ENCODE measurements at regions not wholly inside any gene's neighbourhood (a gene's known extent, or its start where the extent isn't known, plus 50 kb on each side); places are given as distances from the start of the nearest gene placed in this dataset.

- no peak for DNase-seq (ENCODE audit: extremely low spot score)
- TF ChIP-seq L3MBTL2 (conservative IDR thresholded peaks at IDR 0.05) (no peak), SUZ12 (IDR thresholded peaks at IDR 0.05) (no peak), HDGF (IDR thresholded peaks at IDR 0.05; ENCODE audit: borderline replicate concordance) (no peak), PKNOX1 (IDR thresholded peaks at IDR 0.05) (no peak), CTBP1 (IDR thresholded peaks at IDR 0.05; ENCODE audit: borderline replicate concordance) (no peak), BHLHE40 (IDR thresholded peaks at IDR 0.05; ENCODE audit: borderline replicate concordance) (no peak), ARNT (IDR thresholded peaks at IDR 0.05) (no peak), FOXK2 (IDR thresholded peaks at IDR 0.05) (no peak), TARDBP (IDR thresholded peaks at IDR 0.05) (no peak), LEF1 (IDR thresholded peaks at IDR 0.05; ENCODE audit: borderline replicate concordance) (no peak), ELF4 (IDR thresholded peaks at IDR 0.05) (no peak), ZNF384 (IDR thresholded peaks at IDR 0.05) (no peak), SP1 (IDR thresholded peaks at IDR 0.05) (no peak), FOXA1 (IDR thresholded peaks at IDR 0.05) (no peak), FOXM1 (IDR thresholded peaks at IDR 0.05; ENCODE audit: borderline replicate concordance) (no peak), NFRKB (IDR thresholded peaks at IDR 0.05) (no peak)
- CTCF ChIA-PET: no interaction called here
- POLR2A ChIA-PET: no interaction called here
Observed at GRCh38 chr18:75624869-75625268, 197.4 kb upstream of the SMIM21 start.

- TF ChIP-seq CTBP1 (IDR thresholded peaks at IDR 0.05; ENCODE audit: borderline replicate concordance) (no peak), ARNT (IDR thresholded peaks at IDR 0.05) (no peak), FOXK2 (IDR thresholded peaks at IDR 0.05) (no peak), TARDBP (IDR thresholded peaks at IDR 0.05) (no peak), SUZ12 (IDR thresholded peaks at IDR 0.05) (no peak), FOXA1 (IDR thresholded peaks at IDR 0.05) (no peak), PKNOX1 (IDR thresholded peaks at IDR 0.05) (no peak), LEF1 (IDR thresholded peaks at IDR 0.05; ENCODE audit: borderline replicate concordance) (no peak), NFRKB (IDR thresholded peaks at IDR 0.05) (no peak), ELF4 (IDR thresholded peaks at IDR 0.05) (no peak), ZNF384 (IDR thresholded peaks at IDR 0.05) (no peak), SP1 (IDR thresholded peaks at IDR 0.05) (no peak), BHLHE40 (IDR thresholded peaks at IDR 0.05; ENCODE audit: borderline replicate concordance) (no peak), FOXM1 (IDR thresholded peaks at IDR 0.05; ENCODE audit: borderline replicate concordance) (no peak), HDGF (IDR thresholded peaks at IDR 0.05; ENCODE audit: borderline replicate concordance) (no peak), L3MBTL2 (conservative IDR thresholded peaks at IDR 0.05) (no peak)
- DNase-seq (ENCODE audit: extremely low spot score): no peak
- POLR2A ChIA-PET: no interaction called here
- CTCF ChIA-PET: no interaction called here
Observed at GRCh38 chr18:75621818-75622217, 194.3 kb upstream of the SMIM21 start.

- DNase-seq (ENCODE audit: extremely low spot score): no peak
- CTCF ChIA-PET: no interaction called here
- TF ChIP-seq BHLHE40 (IDR thresholded peaks at IDR 0.05; ENCODE audit: borderline replicate concordance): no peak
- TF ChIP-seq SP1 (IDR thresholded peaks at IDR 0.05): no peak
- POLR2A ChIA-PET: no interaction called here
Observed at GRCh38 chr18:75618146-75618545, 190.6 kb upstream of the SMIM21 start.

DNA sequence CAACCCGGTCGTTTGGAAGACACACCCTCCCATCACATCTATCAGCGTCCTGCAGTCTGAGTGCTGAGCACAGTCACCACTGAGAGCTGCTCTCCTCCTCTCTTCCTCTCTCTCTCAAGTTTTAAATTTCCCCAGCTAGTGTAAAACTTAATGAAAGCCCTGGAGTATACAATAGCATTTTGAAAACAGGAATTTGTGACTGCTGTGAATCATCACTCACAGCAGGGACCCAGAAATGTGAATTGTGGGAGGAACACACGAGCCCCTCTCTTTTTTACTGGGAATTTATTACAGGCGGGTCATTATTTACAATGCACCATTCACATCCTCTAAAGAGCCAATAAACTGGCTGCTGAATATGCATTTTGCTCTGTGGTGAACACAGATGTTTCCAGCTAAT, 185.0 kb upstream of the SMIM21 start:
- TF ChIP-seq L3MBTL2 (conservative IDR thresholded peaks at IDR 0.05) (no peak), TARDBP (IDR thresholded peaks at IDR 0.05) (no peak), ARNT (IDR thresholded peaks at IDR 0.05) (no peak), NFRKB (IDR thresholded peaks at IDR 0.05) (no peak), FOXA1 (IDR thresholded peaks at IDR 0.05) (no peak), ZNF384 (IDR thresholded peaks at IDR 0.05) (no peak), SP1 (IDR thresholded peaks at IDR 0.05) (no peak)
- DNase-seq (ENCODE audit: extremely low spot score): no peak
- ChIA-PET CTCF (no interaction called here), POLR2A (no interaction called here)

GRCh38 chr18:75607701-75608100, 180.2 kb upstream of the SMIM21 start:
- ChIA-PET POLR2A (no interaction called here), CTCF (no interaction called here)
- TF ChIP-seq CTBP1 (IDR thresholded peaks at IDR 0.05; ENCODE audit: borderline replicate concordance): no peak
- no peak for TF ChIP-seq SP1 (IDR thresholded peaks at IDR 0.05)
- no peak for TF ChIP-seq SUZ12 (IDR thresholded peaks at IDR 0.05)
- TF ChIP-seq LEF1 (IDR thresholded peaks at IDR 0.05; ENCODE audit: borderline replicate concordance): no peak
- TF ChIP-seq HDGF (IDR thresholded peaks at IDR 0.05; ENCODE audit: borderline replicate concordance): no peak
- TF ChIP-seq BHLHE40 (IDR thresholded peaks at IDR 0.05; ENCODE audit: borderline replicate concordance): no peak
- TF ChIP-seq FOXM1 (IDR thresholded peaks at IDR 0.05; ENCODE audit: borderline replicate concordance): no peak
- TF ChIP-seq L3MBTL2 (conservative IDR thresholded peaks at IDR 0.05): no peak
- no peak for TF ChIP-seq TARDBP (IDR thresholded peaks at IDR 0.05)
- TF ChIP-seq FOXA1 (IDR thresholded peaks at IDR 0.05): no peak
- TF ChIP-seq ARNT (IDR thresholded peaks at IDR 0.05): no peak
- TF ChIP-seq PKNOX1 (IDR thresholded peaks at IDR 0.05): no peak
- no peak for TF ChIP-seq ELF4 (IDR thresholded peaks at IDR 0.05)
- TF ChIP-seq FOXK2 (IDR thresholded peaks at IDR 0.05): no peak
- TF ChIP-seq NFRKB (IDR thresholded peaks at IDR 0.05): no peak
- no peak for TF ChIP-seq ZNF384 (IDR thresholded peaks at IDR 0.05)
- no peak for DNase-seq (ENCODE audit: extremely low spot score)

GRCh38 chr18:75592527-75592926, 165.0 kb upstream of the SMIM21 start:
- ChIA-PET CTCF (no interaction called here), POLR2A (no interaction called here)
- DNase-seq (ENCODE audit: extremely low spot score): no peak
- TF ChIP-seq PKNOX1 (IDR thresholded peaks at IDR 0.05) (no peak), SUZ12 (IDR thresholded peaks at IDR 0.05) (no peak), L3MBTL2 (conservative IDR thresholded peaks at IDR 0.05) (no peak), FOXM1 (IDR thresholded peaks at IDR 0.05; ENCODE audit: borderline replicate concordance) (no peak), NFRKB (IDR thresholded peaks at IDR 0.05) (no peak), FOXK2 (IDR thresholded peaks at IDR 0.05) (no peak), FOXA1 (IDR thresholded peaks at IDR 0.05) (no peak), CTBP1 (IDR thresholded peaks at IDR 0.05; ENCODE audit: borderline replicate concordance) (no peak), ARNT (IDR thresholded peaks at IDR 0.05) (no peak), TARDBP (IDR thresholded peaks at IDR 0.05) (no peak), HDGF (IDR thresholded peaks at IDR 0.05; ENCODE audit: borderline replicate concordance) (no peak), SP1 (IDR thresholded peaks at IDR 0.05) (no peak), ZNF384 (IDR thresholded peaks at IDR 0.05) (no peak), ELF4 (IDR thresholded peaks at IDR 0.05) (no peak), BHLHE40 (IDR thresholded peaks at IDR 0.05; ENCODE audit: borderline replicate concordance) (no peak), LEF1 (IDR thresholded peaks at IDR 0.05; ENCODE audit: borderline replicate concordance) (no peak)
